ENCODE measurements at regions not wholly inside any gene's neighbourhood (a gene's known extent, or its start where the extent isn't known, plus 50 kb on each side); places are given as distances from the start of the nearest gene placed in this dataset.

- TF ChIP-seq POLR2AphosphoS2 (IDR thresholded peaks at IDR 0.05; ENCODE audit: low read depth, low read length): no peak
- no peak for TF ChIP-seq YY1 (IDR thresholded peaks at IDR 0.05; ENCODE audit: low read depth, low read length)
Observed at GRCh38 chr2:14923820-14924580, 291.5 kb downstream of the LRATD1 start.

Data from GM12878 (cell line).